LNCaP clone FGC (cell line): ENCODE measurements at regions not wholly inside any gene's neighbourhood (a gene's known extent, or its start where the extent isn't known, plus 50 kb on each side); places are given as distances from the start of the nearest gene placed in this dataset.

Experiments
- DNase-seq: peaks from one replicate; pipeline ENCODE4 v3.0.0-alpha.2; 2011; ENCODE audit warnings: low read depth
- H3K4me3 ChIP-seq: 2 replicates; pipeline ENCODE4 v1.5.1; 2011; ENCODE audit warnings: mild to moderate bottlenecking, low read depth, low read length, control low read depth
- TF ChIP-seq, protein P1 (sequence below): IDR thresholded peaks from 2 replicates; pipeline ENCODE4 v1.5.1; 2012; ENCODE audit warnings: mild to moderate bottlenecking; ENCODE audit not compliant: control insufficient read depth, insufficient read depth; ENCODE audit errors: extremely low read depth

DNA sequence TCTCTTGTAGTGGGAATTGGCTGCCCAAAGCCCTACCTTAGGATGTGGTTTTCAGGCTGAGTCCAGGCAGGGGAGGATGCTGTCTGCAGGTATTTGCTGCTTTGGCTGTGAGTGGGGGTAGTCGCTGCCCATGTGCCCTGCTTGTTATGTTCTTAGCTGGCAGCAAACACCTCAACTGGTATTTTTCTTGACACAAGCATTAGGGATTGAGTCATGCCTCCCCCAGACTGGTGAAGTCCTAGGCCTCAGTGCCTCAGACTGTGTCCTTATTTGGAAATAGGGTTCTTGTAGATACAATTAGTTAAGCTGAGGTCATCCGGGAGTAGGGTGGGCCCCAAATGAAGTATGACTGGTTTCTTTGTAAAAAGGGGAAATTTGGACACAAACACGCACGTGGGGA lies 808.3 kb upstream of the EEF2KMT start:
- DNase-seq: no peak
- TF ChIP-seq, protein P1, sequence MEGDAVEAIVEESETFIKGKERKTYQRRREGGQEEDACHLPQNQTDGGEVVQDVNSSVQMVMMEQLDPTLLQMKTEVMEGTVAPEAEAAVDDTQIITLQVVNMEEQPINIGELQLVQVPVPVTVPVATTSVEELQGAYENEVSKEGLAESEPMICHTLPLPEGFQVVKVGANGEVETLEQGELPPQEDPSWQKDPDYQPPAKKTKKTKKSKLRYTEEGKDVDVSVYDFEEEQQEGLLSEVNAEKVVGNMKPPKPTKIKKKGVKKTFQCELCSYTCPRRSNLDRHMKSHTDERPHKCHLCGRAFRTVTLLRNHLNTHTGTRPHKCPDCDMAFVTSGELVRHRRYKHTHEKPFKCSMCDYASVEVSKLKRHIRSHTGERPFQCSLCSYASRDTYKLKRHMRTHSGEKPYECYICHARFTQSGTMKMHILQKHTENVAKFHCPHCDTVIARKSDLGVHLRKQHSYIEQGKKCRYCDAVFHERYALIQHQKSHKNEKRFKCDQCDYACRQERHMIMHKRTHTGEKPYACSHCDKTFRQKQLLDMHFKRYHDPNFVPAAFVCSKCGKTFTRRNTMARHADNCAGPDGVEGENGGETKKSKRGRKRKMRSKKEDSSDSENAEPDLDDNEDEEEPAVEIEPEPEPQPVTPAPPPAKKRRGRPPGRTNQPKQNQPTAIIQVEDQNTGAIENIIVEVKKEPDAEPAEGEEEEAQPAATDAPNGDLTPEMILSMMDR: no peak
- H3K4me3 ChIP-seq: no peak overlapping the region

- H3K4me3 ChIP-seq: no peak overlapping the region
- TF ChIP-seq, protein P1: no peak
- DNase-seq: no peak
These were observed 806.2 kb upstream of the EEF2KMT start for GRCh38 chr16:5903832-5904231.

DNA sequence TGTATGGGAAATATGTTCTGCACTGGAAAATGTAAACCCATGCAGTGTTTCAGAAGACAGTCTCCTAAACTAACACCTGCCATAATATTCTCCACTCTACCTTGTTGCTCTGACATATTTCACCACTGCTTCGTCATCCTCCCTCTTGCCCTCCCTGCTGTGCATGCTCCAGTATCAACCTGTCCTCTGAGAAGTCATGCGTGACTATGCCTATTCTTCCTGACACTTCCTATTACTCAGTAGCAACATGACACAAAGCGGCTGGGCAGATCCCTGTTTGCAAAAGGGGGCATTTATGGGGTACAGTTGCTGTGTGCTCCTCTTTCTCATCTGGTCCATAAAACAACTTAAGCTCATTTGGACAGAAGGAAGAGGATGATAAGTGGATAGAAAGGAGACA lies 805.6 kb upstream of the EEF2KMT start:
- TF ChIP-seq, protein P1: no peak
- DNase-seq: no peak
- no peak overlapping the region for H3K4me3 ChIP-seq

GRCh38 chr16:5900046-5900445 lies 802.5 kb upstream of the EEF2KMT start:
- DNase-seq: no peak
- TF ChIP-seq, protein P1: no peak

DNA sequence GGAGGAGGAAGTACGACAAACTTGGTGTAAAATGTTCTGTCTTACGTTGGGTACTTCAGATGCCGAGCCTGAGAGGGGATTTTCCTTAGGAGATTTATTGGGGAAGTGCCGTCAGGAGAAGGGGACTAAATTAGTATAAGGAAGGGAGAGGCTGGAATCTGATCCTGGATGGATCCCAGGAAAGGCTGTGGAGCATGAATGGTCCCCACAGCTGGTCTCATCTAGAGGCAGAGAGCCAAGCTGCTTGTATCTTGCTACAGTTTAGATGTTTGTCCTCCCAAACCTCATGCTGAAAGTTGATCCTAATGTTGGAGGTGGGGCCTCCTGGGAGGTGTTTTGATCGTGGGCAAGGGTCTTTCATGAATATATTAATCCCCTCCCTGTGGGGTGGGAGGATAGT lies 798.4 kb upstream of the EEF2KMT start:
- H3K4me3 ChIP-seq: no peak overlapping the region
- DNase-seq: no peak
- TF ChIP-seq, protein P1: no peak

More at GRCh38 chr16:5900046-5900445, 802.5 kb upstream of the EEF2KMT start:
- H3K4me3 ChIP-seq: no peak overlapping the region

GRCh38 chr16:5895137-5895536 lies 797.5 kb upstream of the EEF2KMT start:
- no peak for DNase-seq
- TF ChIP-seq, protein P1: no peak

DNA sequence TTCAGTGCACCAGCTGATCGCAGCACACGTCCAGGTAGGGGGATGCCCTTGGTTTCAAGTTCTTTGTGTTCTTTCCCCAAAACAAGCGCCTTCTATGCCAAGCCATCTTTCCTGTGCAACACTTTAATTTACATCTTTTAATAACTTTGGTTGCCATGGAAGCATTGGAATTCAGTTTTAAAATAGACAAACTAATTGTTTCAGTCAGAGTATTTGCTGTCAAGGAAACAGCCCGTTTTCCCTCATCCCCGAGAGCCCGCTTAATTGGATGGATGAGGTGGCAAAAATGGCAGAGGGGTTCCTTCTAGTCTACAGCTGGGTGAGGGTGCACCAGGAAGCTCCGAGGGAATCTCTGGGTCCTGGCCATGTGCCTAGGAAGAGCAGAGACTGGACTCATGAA lies 793.7 kb upstream of the EEF2KMT start:
- TF ChIP-seq, protein P1: no peak
- DNase-seq: no peak
- H3K4me3 ChIP-seq: no peak overlapping the region

More at GRCh38 chr16:5895137-5895536, 797.5 kb upstream of the EEF2KMT start:
- H3K4me3 ChIP-seq: no peak overlapping the region
